Breast epithelium (tissue), 4 donors: ENCODE measurements at regions not wholly inside any gene's neighbourhood (a gene's known extent, or its start where the extent isn't known, plus 50 kb on each side); places are given as distances from the start of the nearest gene placed in this dataset.

Experiments
- DNase-seq, 2 donors: peaks; one replicate each; pipeline ENCODE4 v3.0.0-alpha.2; 2019; ENCODE audit warnings: low spot score in 2 of 2
- H3K27ac ChIP-seq, 2 donors: fragments of 200-600 bp; sonication (generic) in 1 of 2; one replicate each; pipeline ENCODE4 v1.5.1; 2016 to 2019; ENCODE audit warnings: mild to moderate bottlenecking in 1 of 2
- H3K27me3 ChIP-seq, 2 donors: fragments of 200-600 bp; sonication (generic) in 1 of 2; one replicate each; pipeline versions ENCODE4 v1.5.1 to v1.6.0; 2017 to 2019; ENCODE audit warnings: control low read depth in 1 of 2, mild to moderate bottlenecking in 1 of 2
- H3K36me3 ChIP-seq: fragments of 200-600 bp; one replicate; pipeline ENCODE4 v1.5.1; 2019
- H3K4me1 ChIP-seq, 2 donors: fragments of 200-600 bp; sonication (generic); one replicate each; pipeline ENCODE4 v1.5.1; 2016 to 2019; ENCODE audit warnings: control low read depth in 1 of 2
- H3K4me3 ChIP-seq, 3 donors: fragments of 200-600 bp; sonication (generic); 1 replicate in 2 of 3; 2 replicates in 1 of 3; pipeline ENCODE4 v1.5.1; 2016 to 2019; ENCODE audit warnings: mild to moderate bottlenecking in 3 of 3, moderate library complexity in 2 of 3
- H3K9me3 ChIP-seq, 2 donors: fragments of 200-600 bp; sonication (generic) in 1 of 2; one replicate each; pipeline ENCODE4 v1.5.1; 2016 to 2019; ENCODE audit warnings: control low read depth in 1 of 2
- CTCF ChIP-seq, 3 donors: fragments of 450-650 bp; IDR thresholded peaks; one replicate each; pipeline ENCODE4 v1.5.1; 2016 to 2017; ENCODE audit warnings: antibody characterized with exemption in 3 of 3, mild to moderate bottlenecking in 3 of 3, moderate library complexity in 3 of 3
- POLR2A ChIP-seq: fragments of 450-650 bp; IDR thresholded peaks from one replicate; pipeline ENCODE4 v1.6.1; 2016; ENCODE audit warnings: antibody characterized with exemption, mild to moderate bottlenecking, moderate library complexity
- POLR2AphosphoS5 ChIP-seq, 3 donors: sonication (generic); formaldehyde crosslinking; IDR thresholded peaks; one replicate each; pipeline ENCODE4 v1.6.1; 2017; ENCODE audit warnings: antibody characterized with exemption in 3 of 3
- intact Hi-C: fragments of 100-400 bp; cut with DNase I; formaldehyde crosslinking; loops from one replicate; pipeline ENCODE4 v1.15.1; 2023; ENCODE audit warnings: low total_unique reads

GRCh38 chr9:2403701-2404100 is 217.9 kb upstream of the VLDLR start:
- Histone ChIP-seq H3K27ac (no peak overlapping the region), H3K36me3 (no peaks in the 10 kb centered on the region), H3K27me3 (no peaks in the 10 kb centered on the region), H3K4me1 (no peaks in the 10 kb centered on the region), H3K9me3 (peaks cover 0 to 11% of the 10 kb centered on the region in 2 donors), H3K4me3 (no peak overlapping the region)
- TF ChIP-seq CTCF (IDR thresholded peaks at IDR 0.05) = no peak
- no peak for TF ChIP-seq POLR2A
- no peak for TF ChIP-seq POLR2AphosphoS5 (IDR thresholded peaks at IDR 0.05)
- no peak for DNase-seq
- intact Hi-C loops = no loop called here

GRCh38 chr9:2406252-2406651 is 215.3 kb upstream of the VLDLR start:
- Histone ChIP-seq H3K27me3 (no peaks in the 10 kb centered on the region), H3K27ac (no peak overlapping the region), H3K9me3 (peaks cover 0 to 11% of the 10 kb centered on the region in 2 donors), H3K36me3 (no peaks in the 10 kb centered on the region), H3K4me3 (no peak overlapping the region), H3K4me1 (no peaks in the 10 kb centered on the region)
- DNase-seq = no peak
- TF ChIP-seq POLR2A = no peak
- TF ChIP-seq CTCF (IDR thresholded peaks at IDR 0.05) = no peak
- no peak for TF ChIP-seq POLR2AphosphoS5 (IDR thresholded peaks at IDR 0.05)
- intact Hi-C loops = no loop called here

- H3K27ac ChIP-seq = no peak overlapping the region
- peaks cover 0 to 11% of the 10 kb centered on the region in 2 donors for H3K9me3 ChIP-seq
- no peaks in the 10 kb centered on the region for H3K27me3 ChIP-seq
- intact Hi-C loops = no loop called here
- no peak overlapping the region for H3K4me3 ChIP-seq
- TF ChIP-seq CTCF (IDR thresholded peaks at IDR 0.05) (no peak), POLR2AphosphoS5 (IDR thresholded peaks at IDR 0.05) (no peak), POLR2A (no peak)
- H3K4me1 ChIP-seq = no peaks in the 10 kb centered on the region
- no peaks in the 10 kb centered on the region for H3K36me3 ChIP-seq
- no peak for DNase-seq
These were observed 214.1 kb upstream of the VLDLR start for GRCh38 chr9:2407450-2407849.

GRCh38 chr9:2411459-2412215 is 209.9 kb upstream of the VLDLR start:
- Histone ChIP-seq H3K9me3 (no peaks in the 10 kb centered on the region), H3K27me3 (no peaks in the 10 kb centered on the region), H3K4me1 (no peaks in the 10 kb centered on the region), H3K4me3 (no peak overlapping the region), H3K27ac (no peak overlapping the region), H3K36me3 (no peaks in the 10 kb centered on the region)
- intact Hi-C loops = no loop called here
- DNase-seq = no peak
- TF ChIP-seq POLR2AphosphoS5 (IDR thresholded peaks at IDR 0.05) (no peak), POLR2A (no peak), CTCF (IDR thresholded peaks at IDR 0.05) (no peak)

GRCh38 chr9:2413160-2413805 is 208.3 kb upstream of the VLDLR start:
- intact Hi-C loops = no loop called here
- no peaks in the 10 kb centered on the region for H3K36me3 ChIP-seq
- no peaks in the 10 kb centered on the region for H3K4me1 ChIP-seq
- H3K4me3 ChIP-seq = no peak overlapping the region
- no peak for DNase-seq
- H3K27ac ChIP-seq = no peak overlapping the region
- no peaks in the 10 kb centered on the region for H3K27me3 ChIP-seq
- H3K9me3 ChIP-seq = no peaks in the 10 kb centered on the region
- TF ChIP-seq POLR2A (no peak), POLR2AphosphoS5 (IDR thresholded peaks at IDR 0.05) (no peak), CTCF (IDR thresholded peaks at IDR 0.05) (no peak)
